ENCODE measurements at regions not wholly inside any gene's neighbourhood (a gene's known extent, or its start where the extent isn't known, plus 50 kb on each side); places are given as distances from the start of the nearest gene placed in this dataset.

GRCh38 chr1:221448585-221449175, 293.2 kb downstream of the DUSP10 start:
- no peaks in the 10 kb centered on the region for H3K4me1 ChIP-seq
- DNase-seq: no peak
- H3K27ac ChIP-seq: no peak overlapping the region
- TF ChIP-seq, protein P1, sequence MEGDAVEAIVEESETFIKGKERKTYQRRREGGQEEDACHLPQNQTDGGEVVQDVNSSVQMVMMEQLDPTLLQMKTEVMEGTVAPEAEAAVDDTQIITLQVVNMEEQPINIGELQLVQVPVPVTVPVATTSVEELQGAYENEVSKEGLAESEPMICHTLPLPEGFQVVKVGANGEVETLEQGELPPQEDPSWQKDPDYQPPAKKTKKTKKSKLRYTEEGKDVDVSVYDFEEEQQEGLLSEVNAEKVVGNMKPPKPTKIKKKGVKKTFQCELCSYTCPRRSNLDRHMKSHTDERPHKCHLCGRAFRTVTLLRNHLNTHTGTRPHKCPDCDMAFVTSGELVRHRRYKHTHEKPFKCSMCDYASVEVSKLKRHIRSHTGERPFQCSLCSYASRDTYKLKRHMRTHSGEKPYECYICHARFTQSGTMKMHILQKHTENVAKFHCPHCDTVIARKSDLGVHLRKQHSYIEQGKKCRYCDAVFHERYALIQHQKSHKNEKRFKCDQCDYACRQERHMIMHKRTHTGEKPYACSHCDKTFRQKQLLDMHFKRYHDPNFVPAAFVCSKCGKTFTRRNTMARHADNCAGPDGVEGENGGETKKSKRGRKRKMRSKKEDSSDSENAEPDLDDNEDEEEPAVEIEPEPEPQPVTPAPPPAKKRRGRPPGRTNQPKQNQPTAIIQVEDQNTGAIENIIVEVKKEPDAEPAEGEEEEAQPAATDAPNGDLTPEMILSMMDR (IDR thresholded peaks at IDR 0.05): no peak
- TF ChIP-seq POLR2A (IDR thresholded peaks at IDR 0.05): no peak
- H3K9me3 ChIP-seq: no peaks in the 10 kb centered on the region
- H3K36me3 ChIP-seq: no peaks in the 10 kb centered on the region
- no peak overlapping the region for H3K4me3 ChIP-seq
- no peaks in the 10 kb centered on the region for H3K27me3 ChIP-seq

DNA sequence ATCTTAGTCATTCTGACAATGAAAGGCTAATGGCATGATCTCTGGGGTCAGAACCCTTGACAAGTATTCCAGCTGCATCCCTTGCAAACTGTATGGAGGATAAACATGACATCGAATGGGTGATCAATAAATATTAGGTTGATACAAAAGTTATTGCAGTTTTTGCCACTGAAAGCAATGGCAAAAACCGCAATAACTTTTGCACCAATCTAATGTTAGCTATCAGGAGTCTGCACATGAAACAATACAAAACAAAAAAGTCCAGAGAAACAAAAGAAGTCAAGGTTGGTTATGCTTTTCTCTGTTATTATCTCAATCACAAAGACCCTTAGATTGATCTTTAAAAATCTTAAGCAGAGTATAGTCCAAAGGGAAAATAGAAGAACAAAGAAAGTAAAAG, 292.7 kb downstream of the DUSP10 start:
- Histone ChIP-seq H3K4me3 (no peak overlapping the region), H3K9me3 (no peaks in the 10 kb centered on the region), H3K27ac (no peak overlapping the region), H3K36me3 (no peaks in the 10 kb centered on the region), H3K4me1 (no peaks in the 10 kb centered on the region), H3K27me3 (no peaks in the 10 kb centered on the region)
- no peak for DNase-seq
- TF ChIP-seq, protein P1 (IDR thresholded peaks at IDR 0.05): no peak
- TF ChIP-seq POLR2A (IDR thresholded peaks at IDR 0.05): no peak

DNA sequence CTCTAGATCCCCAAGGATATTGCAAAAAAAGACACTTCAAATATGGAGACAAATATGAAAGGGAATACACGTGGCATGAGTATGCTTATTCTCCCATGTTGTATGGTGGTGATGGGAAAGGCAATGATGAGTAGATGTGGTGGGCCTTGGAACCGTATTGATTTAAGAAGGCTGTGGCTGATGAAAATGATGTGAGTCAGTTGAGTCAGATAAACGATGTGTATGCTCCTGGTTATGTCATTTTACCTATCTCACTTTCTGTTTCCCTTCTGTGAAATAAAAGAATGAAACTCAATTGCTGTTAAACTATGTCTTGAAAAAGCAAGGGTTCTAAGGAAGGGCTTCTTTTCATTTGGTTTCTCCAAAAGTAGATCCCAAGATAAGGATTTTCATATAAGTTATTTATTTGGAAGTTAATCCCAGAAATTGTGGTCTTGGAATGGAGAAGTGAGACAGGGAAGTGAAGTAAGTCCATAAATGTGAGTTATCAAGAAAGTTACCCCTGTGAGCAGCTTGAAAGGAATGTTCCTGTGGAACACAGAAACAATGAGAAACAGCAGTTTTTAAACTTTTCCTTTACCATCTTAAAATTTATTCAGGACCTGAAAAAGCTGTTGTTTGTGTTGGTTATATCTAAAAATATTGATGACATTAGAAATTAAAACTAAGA, 292.0 kb downstream of the DUSP10 start:
- no peak overlapping the region for H3K27ac ChIP-seq
- no peaks in the 10 kb centered on the region for H3K27me3 ChIP-seq
- H3K4me1 ChIP-seq: no peaks in the 10 kb centered on the region
- H3K9me3 ChIP-seq: no peaks in the 10 kb centered on the region
- no peak overlapping the region for H3K4me3 ChIP-seq
- no peaks in the 10 kb centered on the region for H3K36me3 ChIP-seq
- no peak for DNase-seq
- no peak for TF ChIP-seq POLR2A (IDR thresholded peaks at IDR 0.05)
- TF ChIP-seq, protein P1 (IDR thresholded peaks at IDR 0.05): no peak

- H3K36me3 ChIP-seq: no peaks in the 10 kb centered on the region
- no peaks in the 10 kb centered on the region for H3K27me3 ChIP-seq
- no peak for TF ChIP-seq POLR2A (IDR thresholded peaks at IDR 0.05)
- TF ChIP-seq, protein P1 (IDR thresholded peaks at IDR 0.05): no peak
- no peaks in the 10 kb centered on the region for H3K4me1 ChIP-seq
- H3K27ac ChIP-seq: no peak overlapping the region
- no peak for DNase-seq
- H3K4me3 ChIP-seq: no peak overlapping the region
- no peaks in the 10 kb centered on the region for H3K9me3 ChIP-seq
These were observed 290.1 kb downstream of the DUSP10 start for GRCh38 chr1:221451741-221452140.

DNA sequence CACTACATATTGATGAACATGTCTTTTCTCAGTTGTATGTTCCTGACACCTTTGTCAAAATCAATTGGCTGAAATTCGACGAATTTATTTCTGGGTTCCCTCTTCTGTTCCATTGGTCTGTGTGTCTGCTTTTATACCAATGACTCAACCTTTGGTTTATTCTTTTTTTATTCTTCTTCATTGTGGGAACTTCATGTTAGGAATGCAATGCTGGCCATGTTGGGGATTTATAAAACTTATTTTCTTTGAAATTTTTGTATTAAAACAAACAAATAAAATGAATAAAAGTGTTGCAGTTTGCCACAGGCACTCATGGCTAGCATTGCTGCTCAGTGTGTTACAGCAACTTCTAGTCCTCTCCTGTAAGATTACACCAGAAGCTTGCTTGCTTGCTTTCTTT, 287.8 kb downstream of the DUSP10 start:
- H3K36me3 ChIP-seq: no peaks in the 10 kb centered on the region
- no peaks in the 10 kb centered on the region for H3K9me3 ChIP-seq
- no peak for DNase-seq
- no peaks in the 10 kb centered on the region for H3K27me3 ChIP-seq
- H3K4me1 ChIP-seq: no peaks in the 10 kb centered on the region
- no peak overlapping the region for H3K4me3 ChIP-seq
- TF ChIP-seq, protein P1 (IDR thresholded peaks at IDR 0.05): no peak
- no peak for TF ChIP-seq POLR2A (IDR thresholded peaks at IDR 0.05)
- no peak overlapping the region for H3K27ac ChIP-seq

Data from Peyer's patch (tissue), 4 donors.